ENCODE measurements at regions not wholly inside any gene's neighbourhood (a gene's known extent, or its start where the extent isn't known, plus 50 kb on each side); places are given as distances from the start of the nearest gene placed in this dataset.

- Histone ChIP-seq H3K27me3 (no peaks in the 10 kb centered on the region), H3K9me3 (no peaks in the 10 kb centered on the region), H3K4me3 (no peak overlapping the region), H3K4me1 (no peaks in the 10 kb centered on the region), H3K36me3 (no peaks in the 10 kb centered on the region), H3K27ac (no peak overlapping the region)
- TF ChIP-seq EP300 (IDR thresholded peaks at IDR 0.05) = no peak
- no peak for TF ChIP-seq POLR2A (IDR thresholded peaks at IDR 0.05)
- no peak for TF ChIP-seq POLR2AphosphoS5 (IDR thresholded peaks at IDR 0.05)
- TF ChIP-seq CTCF (IDR thresholded peaks at IDR 0.05) = no peak
- WGBS, 2 donors = 12 to 58% methylated on average over 2 of the region's 2 CpGs
- no peak for DNase-seq
- intact Hi-C loops (cut with DNase I) = no loop called here
Measured at GRCh38 chr4:18401425-18401824, 379.9 kb upstream of the LCORL start.

- no peak for DNase-seq
- TF ChIP-seq CTCF (IDR thresholded peaks at IDR 0.05) (no peak), POLR2AphosphoS5 (IDR thresholded peaks at IDR 0.05) (no peak), EP300 (IDR thresholded peaks at IDR 0.05) (no peak), POLR2A (IDR thresholded peaks at IDR 0.05) (no peak)
- Histone ChIP-seq H3K36me3 (no peaks in the 10 kb centered on the region), H3K27ac (no peak overlapping the region), H3K4me3 (no peak overlapping the region), H3K4me1 (no peaks in the 10 kb centered on the region), H3K27me3 (no peaks in the 10 kb centered on the region), H3K9me3 (no peaks in the 10 kb centered on the region)
- WGBS, 2 donors = 41 to 49% methylated on average over 5 of the region's 5 CpGs
- intact Hi-C loops (cut with DNase I) = no loop called here
Measured at GRCh38 chr4:18398661-18399060, 377.1 kb upstream of the LCORL start.

- Histone ChIP-seq H3K9me3 (no peaks in the 10 kb centered on the region), H3K4me1 (no peaks in the 10 kb centered on the region), H3K36me3 (no peaks in the 10 kb centered on the region), H3K27me3 (no peaks in the 10 kb centered on the region), H3K27ac (no peak overlapping the region), H3K4me3 (no peak overlapping the region)
- DNase-seq = no peak
- intact Hi-C loops (cut with DNase I) = no loop called here
- TF ChIP-seq EP300 (IDR thresholded peaks at IDR 0.05) (no peak), CTCF (IDR thresholded peaks at IDR 0.05) (no peak), POLR2AphosphoS5 (IDR thresholded peaks at IDR 0.05) (no peak), POLR2A (IDR thresholded peaks at IDR 0.05) (no peak)
- 70% methylated on average over 5 of the region's 5 CpGs for WGBS, 2 donors
Measured at GRCh38 chr4:18397681-18398390, 376.3 kb upstream of the LCORL start.

- no peaks in the 10 kb centered on the region for H3K27me3 ChIP-seq
- WGBS, 2 donors = 85 to 89% methylated on average over 1 of the region's 1 CpG
- intact Hi-C loops (cut with DNase I) = no loop called here
- no peak overlapping the region for H3K27ac ChIP-seq
- H3K36me3 ChIP-seq = no peaks in the 10 kb centered on the region
- no peaks in the 10 kb centered on the region for H3K4me1 ChIP-seq
- H3K9me3 ChIP-seq = no peaks in the 10 kb centered on the region
- H3K4me3 ChIP-seq = no peak overlapping the region
- no peak for DNase-seq
- TF ChIP-seq POLR2A (IDR thresholded peaks at IDR 0.05) (no peak), EP300 (IDR thresholded peaks at IDR 0.05) (no peak), CTCF (IDR thresholded peaks at IDR 0.05) (no peak), POLR2AphosphoS5 (IDR thresholded peaks at IDR 0.05) (no peak)
Measured at GRCh38 chr4:18394656-18395055, 373.1 kb upstream of the LCORL start.

GRCh38 chr4:18391354-18391728 is 369.8 kb upstream of the LCORL start:
- no peaks in the 10 kb centered on the region for H3K9me3 ChIP-seq
- no peaks in the 10 kb centered on the region for H3K36me3 ChIP-seq
- no peak overlapping the region for H3K27ac ChIP-seq
- no peaks in the 10 kb centered on the region for H3K4me1 ChIP-seq
- H3K4me3 ChIP-seq = no peak overlapping the region
- TF ChIP-seq EP300 (IDR thresholded peaks at IDR 0.05) = no peak
- no peak for TF ChIP-seq POLR2A (IDR thresholded peaks at IDR 0.05)
- no peak for TF ChIP-seq CTCF (IDR thresholded peaks at IDR 0.05)
- no peak for TF ChIP-seq POLR2AphosphoS5 (IDR thresholded peaks at IDR 0.05)
- intact Hi-C loops (cut with DNase I) = no loop called here
- DNase-seq = no peak
- 72 to 77% methylated on average over 1 of the region's 1 CpG for WGBS, 2 donors
- H3K27me3 ChIP-seq = no peaks in the 10 kb centered on the region

All from sigmoid colon (tissue), 6 donors.